Stimulated activated effector memory CD8-positive, alpha-beta T cell treated with anti-CD3 and anti-CD28 coated beads, Interleukin-12 subunit alpha, Interleukin-12 subunit beta, amount 100 ng/mL, for 72 hours (primary cell): ENCODE measurements at regions not wholly inside any gene's neighbourhood (a gene's known extent, or its start where the extent isn't known, plus 50 kb on each side); places are given as distances from the start of the nearest gene placed in this dataset.
"Not testable (repeated sequence)": the region's sequence is repeated elsewhere in the genome, so short reads cannot be mapped to it uniquely, and the experiment has no call there.

Experiments used
- ATAC-seq: fragments of 150-1000 bp; cut with Tn5 transposase; 2 replicates; pipeline ENCODE4 v1.10.0; 2021
- DNase-seq, 2 donors: peaks; one replicate each; pipeline ENCODE4 v3.0.0; 2021 to 2022; ENCODE audit warnings: low spot score in 2 of 2
- H3K27ac Mint-ChIP-seq: one replicate; pipeline ENCODE4 v1.8.0; 2022; ENCODE audit warnings: mild to moderate bottlenecking, mixed read lengths
- H3K36me3 Mint-ChIP-seq: one replicate; pipeline ENCODE4 v1.8.0; 2022; ENCODE audit warnings: mild to moderate bottlenecking, mixed read lengths
- H3K4me1 Mint-ChIP-seq: one replicate; pipeline ENCODE4 v1.8.0; 2022; ENCODE audit warnings: mixed read lengths
- H3K4me3 Mint-ChIP-seq: one replicate; pipeline ENCODE4 v1.8.0; 2022; ENCODE audit warnings: mild to moderate bottlenecking, mixed read lengths
- H3K9me3 Mint-ChIP-seq: one replicate; pipeline ENCODE4 v1.8.0; 2022; ENCODE audit warnings: mixed read lengths

DNA sequence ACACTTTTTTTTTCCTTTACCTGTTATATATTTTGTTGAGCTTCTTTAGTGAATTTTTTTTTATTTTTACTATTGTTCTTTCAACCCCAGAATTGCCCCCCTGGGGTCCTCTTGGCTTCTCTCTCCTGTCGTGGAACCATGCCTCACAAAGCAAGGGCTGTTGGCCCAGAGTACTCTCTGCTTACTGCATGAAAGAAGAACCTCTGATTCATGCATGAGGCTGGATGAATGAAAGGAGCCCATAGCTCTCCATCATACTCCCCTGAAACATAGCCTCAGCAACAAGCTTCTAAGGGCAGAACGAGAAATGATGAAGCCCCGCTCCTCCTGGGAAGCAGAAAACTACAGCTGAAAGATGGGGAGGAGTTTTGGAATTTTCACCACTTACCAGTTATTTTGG, 1441.0 kb downstream of the BRINP3 start:
- no peak overlapping the region for H3K4me3 Mint-ChIP-seq
- DNase-seq = no peak
- no peaks in the 10 kb centered on the region for H3K36me3 Mint-ChIP-seq
- H3K9me3 Mint-ChIP-seq = peaks cover 20% of the 10 kb centered on the region
- no peak overlapping the region for H3K27ac Mint-ChIP-seq
- no peaks in the 10 kb centered on the region for H3K4me1 Mint-ChIP-seq
- ATAC-seq = no peak

DNA sequence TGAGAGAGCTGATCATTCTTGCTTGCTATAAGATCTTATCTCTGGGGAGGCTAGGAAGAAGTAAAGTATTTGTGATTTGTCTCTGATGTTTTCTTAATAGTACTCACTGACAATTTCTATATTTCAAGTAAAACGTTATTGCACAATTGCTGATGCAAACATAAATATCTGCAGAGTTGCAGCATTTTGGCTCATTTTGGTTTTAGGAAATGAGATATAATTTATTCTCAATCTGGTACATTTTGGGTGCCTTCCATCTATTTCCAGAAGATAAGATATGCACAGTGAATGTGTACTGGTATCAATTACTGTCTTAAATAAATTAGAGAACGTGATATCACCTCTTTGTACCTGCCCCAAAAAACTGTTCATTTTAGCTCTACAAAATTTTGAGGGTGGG, 1431.5 kb downstream of the BRINP3 start:
- Mint-ChIP-seq H3K4me1 (no peaks in the 10 kb centered on the region), H3K27ac (no peak overlapping the region), H3K36me3 (no peaks in the 10 kb centered on the region), H3K9me3 (peaks cover 14% of the 10 kb centered on the region), H3K4me3 (no peak overlapping the region)
- no peak for ATAC-seq
- DNase-seq = no peak

DNA sequence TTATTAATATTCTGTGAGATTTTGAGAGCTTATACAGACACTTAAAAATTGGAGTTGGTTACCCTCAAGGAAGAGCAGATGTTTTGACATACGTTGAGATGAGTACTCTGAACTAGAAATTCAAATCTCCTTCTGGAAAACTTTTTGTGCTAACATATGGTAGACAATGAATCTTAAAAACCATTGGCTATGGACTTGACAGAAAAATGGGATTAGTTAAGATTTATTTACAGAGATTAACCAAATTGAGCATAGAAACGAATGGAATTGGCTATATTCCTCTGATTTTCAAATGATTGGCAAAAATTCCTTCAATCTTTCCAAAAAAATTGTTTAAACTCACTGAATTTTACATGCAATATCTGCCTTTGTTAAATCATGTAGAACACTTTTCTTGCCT, 1392.9 kb downstream of the BRINP3 start:
- ATAC-seq (no peak), DNase-seq (no peak)
- no peak overlapping the region for H3K27ac Mint-ChIP-seq
- H3K9me3 Mint-ChIP-seq = peaks cover 9% of the 10 kb centered on the region
- no peak overlapping the region for H3K4me3 Mint-ChIP-seq
- H3K36me3 Mint-ChIP-seq = no peaks in the 10 kb centered on the region
- H3K4me1 Mint-ChIP-seq = no peaks in the 10 kb centered on the region

DNA sequence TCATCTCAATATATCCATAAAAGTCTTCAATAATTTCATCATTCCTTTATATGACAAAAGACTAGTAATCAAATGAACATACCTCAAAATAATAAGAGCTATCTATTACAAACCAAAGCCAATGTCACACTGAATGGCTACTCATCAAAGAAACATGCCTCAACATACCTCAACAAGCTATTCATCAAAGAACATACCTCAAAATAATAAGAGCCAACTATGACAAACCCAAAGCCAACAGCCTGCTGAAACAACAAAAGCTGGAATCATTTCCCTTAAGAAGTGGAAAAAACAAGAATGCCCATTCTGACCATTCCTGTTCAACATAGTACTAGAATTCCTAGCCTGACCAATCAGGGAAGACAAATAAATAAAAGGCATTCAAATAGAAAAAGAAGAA, 1373.7 kb downstream of the BRINP3 start:
- H3K9me3 Mint-ChIP-seq = peaks cover 20% of the 10 kb centered on the region
- no peak overlapping the region for H3K27ac Mint-ChIP-seq

DNA sequence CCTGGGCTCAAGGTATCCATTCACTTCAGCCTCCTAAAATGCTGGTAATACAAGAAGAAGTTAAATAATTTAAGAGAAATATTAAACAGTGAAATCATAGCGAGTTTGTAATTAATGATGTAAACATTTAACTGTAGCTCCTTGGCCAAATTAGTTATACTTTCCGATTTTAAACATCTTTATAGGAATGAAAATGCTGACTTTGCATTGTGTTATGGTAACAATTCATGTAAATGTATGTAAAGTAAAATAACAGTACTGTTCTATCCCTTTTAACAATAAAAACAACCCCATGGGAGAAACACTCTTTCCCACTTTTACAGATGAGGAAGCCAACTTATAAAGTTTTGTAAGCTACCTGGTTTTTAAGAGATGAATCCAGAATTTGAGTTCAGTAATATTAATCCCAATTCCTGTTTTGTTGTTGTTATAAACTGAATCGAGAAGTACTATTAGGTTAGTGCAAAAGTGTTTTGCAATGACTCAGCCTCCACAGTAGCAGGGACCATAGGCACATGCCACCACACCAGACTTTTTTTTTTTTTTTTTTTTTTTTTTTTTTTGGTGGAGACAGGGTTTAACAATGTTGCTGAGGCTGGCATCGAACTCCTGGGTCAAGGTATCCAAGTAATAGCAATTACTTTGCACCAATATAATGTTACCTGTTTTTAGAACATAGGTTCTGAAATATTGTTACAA, 1360.4 kb downstream of the BRINP3 start:
- H3K9me3 Mint-ChIP-seq = peaks cover 9% of the 10 kb centered on the region
- DNase-seq (no peak), ATAC-seq (no peak)
- H3K4me3 Mint-ChIP-seq = no peak overlapping the region
- no peak overlapping the region for H3K27ac Mint-ChIP-seq
- H3K36me3 Mint-ChIP-seq = no peaks in the 10 kb centered on the region
- no peaks in the 10 kb centered on the region for H3K4me1 Mint-ChIP-seq

More for the DNA sequence above, 1373.7 kb downstream of the BRINP3 start:
- H3K4me3 Mint-ChIP-seq = no peak overlapping the region
- DNase-seq (no peak), ATAC-seq (no peak)
- H3K36me3 Mint-ChIP-seq = no peaks in the 10 kb centered on the region
- no peaks in the 10 kb centered on the region for H3K4me1 Mint-ChIP-seq

DNA sequence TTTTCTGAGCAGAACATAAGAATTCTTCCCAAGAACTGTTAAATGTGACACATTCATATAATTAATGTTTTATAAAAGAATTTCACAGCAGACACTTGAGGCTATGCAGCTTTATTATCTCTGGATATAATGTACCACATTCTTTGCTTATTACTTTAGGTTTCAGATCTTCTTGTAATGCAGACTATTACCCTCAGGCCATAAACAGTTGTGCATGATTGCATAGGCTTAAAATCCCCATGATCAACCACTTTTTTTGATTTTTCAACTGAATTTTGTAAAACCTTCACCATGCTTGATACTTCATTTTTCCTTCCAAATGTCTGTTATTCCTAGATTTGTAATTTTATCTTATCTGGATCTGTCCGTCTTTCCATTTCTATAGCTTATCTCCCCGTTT, 1355.7 kb downstream of the BRINP3 start:
- ATAC-seq = no peak
- Mint-ChIP-seq H3K4me1 (no peaks in the 10 kb centered on the region), H3K9me3 (peaks cover 8% of the 10 kb centered on the region), H3K4me3 (no peak overlapping the region), H3K27ac (no peak overlapping the region), H3K36me3 (no peaks in the 10 kb centered on the region)
- no peak for DNase-seq

DNA sequence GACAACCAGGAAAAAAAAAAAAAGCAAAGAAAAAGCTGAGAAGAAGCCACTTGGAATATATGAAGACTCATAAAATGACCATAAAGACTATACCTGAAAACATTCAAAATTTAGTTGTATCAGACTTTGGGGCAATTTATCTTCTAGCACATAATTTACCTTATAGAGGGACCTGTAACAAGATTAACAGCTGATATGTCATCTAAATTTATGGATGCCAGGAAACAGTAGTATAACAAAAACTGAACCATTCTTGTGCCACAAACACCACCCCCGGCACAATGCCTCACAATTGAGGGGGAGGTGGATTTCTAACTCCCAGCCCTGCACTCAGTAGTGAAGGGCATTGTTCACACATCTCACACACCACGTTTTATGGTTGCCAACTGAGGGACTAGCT, 1352.0 kb downstream of the BRINP3 start:
- Mint-ChIP-seq H3K4me1 (no peaks in the 10 kb centered on the region), H3K4me3 (no peak overlapping the region), H3K9me3 (peaks cover 14% of the 10 kb centered on the region), H3K36me3 (no peaks in the 10 kb centered on the region), H3K27ac (no peak overlapping the region)
- ATAC-seq (no peak), DNase-seq (no peak)

DNA sequence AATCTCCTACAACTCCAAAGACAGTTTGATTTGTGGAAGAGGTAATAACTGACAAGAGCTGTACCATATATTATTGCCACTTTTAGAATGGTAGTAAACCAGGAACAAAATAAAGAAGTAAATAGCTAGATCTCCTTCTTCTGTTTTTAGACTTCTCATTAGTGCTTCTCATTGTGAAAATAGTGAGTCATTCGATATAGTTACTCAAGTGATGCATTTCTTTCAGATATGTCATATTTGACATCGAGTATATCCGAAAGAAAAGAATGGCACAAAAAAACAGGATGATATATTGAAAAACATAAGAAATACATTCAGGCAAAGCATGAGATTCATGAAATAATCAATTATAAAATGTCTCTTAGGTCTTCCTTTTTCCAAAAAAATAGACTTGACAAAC, 1346.1 kb downstream of the BRINP3 start:
- no peaks in the 10 kb centered on the region for H3K36me3 Mint-ChIP-seq
- H3K9me3 Mint-ChIP-seq = peaks cover 9% of the 10 kb centered on the region
- no peaks in the 10 kb centered on the region for H3K4me1 Mint-ChIP-seq
- no peak for ATAC-seq
- no peak overlapping the region for H3K27ac Mint-ChIP-seq
- DNase-seq = no peak
- H3K4me3 Mint-ChIP-seq = no peak overlapping the region

DNA sequence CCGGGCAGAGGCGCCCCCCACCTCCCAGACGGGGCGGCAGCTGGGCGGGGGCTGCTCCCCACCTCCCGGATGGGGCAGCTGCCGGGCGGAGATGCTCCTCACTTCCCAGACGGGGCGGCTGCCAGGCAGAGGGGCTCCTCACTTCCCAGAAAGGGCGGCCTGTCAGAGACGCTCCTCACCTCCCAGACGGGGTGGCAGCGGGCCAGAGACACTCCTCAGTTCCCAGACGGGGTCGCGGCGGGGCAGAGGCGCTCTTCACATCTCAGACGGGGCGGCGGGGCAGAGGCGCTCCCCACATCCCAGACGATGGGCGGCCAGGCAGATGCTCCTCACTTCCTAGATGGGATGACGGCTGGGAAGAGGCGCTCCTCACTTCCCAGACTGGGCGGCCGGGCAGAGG, 1337.9 kb downstream of the BRINP3 start:
- not testable (repeated sequence) for H3K4me3 Mint-ChIP-seq, H3K27ac Mint-ChIP-seq, DNase-seq, ATAC-seq, H3K36me3 Mint-ChIP-seq, H3K4me1 Mint-ChIP-seq
- peaks cover 14% of the 10 kb centered on the region for H3K9me3 Mint-ChIP-seq

DNA sequence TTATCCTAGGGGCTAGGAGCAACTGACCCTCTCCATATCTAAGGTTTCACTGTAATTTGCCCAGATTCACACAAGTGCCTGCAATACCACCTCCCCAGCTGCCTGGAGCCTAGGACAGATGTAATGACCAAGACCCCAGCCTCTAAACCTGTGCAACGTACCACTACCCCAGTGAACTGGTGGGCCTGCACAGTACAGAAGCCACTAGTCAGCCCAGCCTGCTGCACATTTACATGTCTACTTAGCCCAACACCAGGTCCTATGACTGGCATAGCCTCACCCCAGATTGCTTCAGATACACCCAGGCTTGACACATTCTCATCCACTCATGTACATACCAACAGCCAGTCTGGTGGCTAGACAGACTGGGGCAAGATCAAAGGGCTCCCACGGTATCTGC, 1336.6 kb downstream of the BRINP3 start:
- Mint-ChIP-seq H3K27ac (no peak overlapping the region), H3K9me3 (peaks cover 14% of the 10 kb centered on the region), H3K4me3 (no peak overlapping the region), H3K4me1 (no peaks in the 10 kb centered on the region), H3K36me3 (no peaks in the 10 kb centered on the region)
- no peak for ATAC-seq
- DNase-seq = no peak

DNA sequence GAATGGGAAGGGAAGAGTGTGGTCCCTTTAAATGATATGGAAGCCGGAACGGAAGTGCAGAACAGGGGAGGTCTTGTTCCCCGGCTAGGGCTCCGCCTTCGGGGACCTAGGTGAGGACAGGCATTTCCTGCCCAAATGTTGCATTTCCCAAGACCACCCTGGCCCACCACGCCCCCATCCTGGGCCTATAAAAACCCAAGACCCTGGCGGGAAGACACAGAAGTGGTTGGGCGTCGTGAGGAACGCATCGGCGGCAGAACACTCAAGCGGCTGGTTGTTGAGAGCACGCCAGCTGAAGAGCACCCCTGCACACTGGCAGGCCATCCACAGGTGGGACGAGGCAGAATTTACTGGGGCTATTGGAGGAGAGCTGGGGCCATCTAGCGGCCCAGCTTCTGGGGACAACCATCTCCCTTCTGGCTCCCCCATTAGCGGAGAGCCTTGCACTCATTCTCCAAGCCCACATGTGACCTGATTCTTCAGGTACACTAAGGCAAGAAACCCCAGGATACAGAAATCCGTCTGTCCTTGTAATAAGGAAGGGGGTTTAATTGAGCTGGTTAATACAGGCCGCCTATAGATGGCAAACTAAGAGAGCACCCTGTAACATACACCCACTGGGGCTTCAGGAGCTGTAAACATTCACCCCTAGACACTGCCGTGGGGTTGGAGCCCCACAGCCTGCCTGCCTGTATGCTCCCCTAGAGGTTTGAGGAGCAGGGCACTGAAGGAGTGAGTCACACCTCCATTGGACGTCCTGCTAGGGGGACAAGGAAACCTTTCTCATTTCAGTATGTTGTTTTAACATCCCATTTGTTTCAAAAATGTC, 1327.9 kb downstream of the BRINP3 start:
- H3K27ac Mint-ChIP-seq = no peak overlapping the region
- H3K4me1 Mint-ChIP-seq = no peaks in the 10 kb centered on the region
- no peak overlapping the region for H3K4me3 Mint-ChIP-seq
- H3K36me3 Mint-ChIP-seq = no peaks in the 10 kb centered on the region
- ATAC-seq (no peak), DNase-seq (no peak)
- H3K9me3 Mint-ChIP-seq = peaks cover 19% of the 10 kb centered on the region

DNA sequence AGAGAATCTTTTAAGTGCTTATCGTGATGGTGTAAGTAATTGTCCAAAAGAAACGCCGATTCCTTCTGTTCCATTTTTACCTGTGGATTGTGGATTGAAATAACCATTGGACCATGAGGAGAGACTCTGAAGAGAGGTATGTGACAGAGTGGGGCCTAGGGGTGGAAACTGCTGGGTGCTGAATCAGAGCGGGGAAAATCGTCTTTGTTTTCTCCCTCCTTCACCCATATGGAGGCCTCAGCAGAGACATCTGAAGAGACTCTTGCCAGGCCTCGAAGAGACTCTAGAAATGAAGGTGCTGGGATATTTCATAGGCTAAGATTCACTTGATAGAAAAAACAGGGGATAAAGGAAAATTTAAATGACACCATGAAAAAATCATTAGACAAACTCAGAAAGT, 1327.0 kb downstream of the BRINP3 start:
- Mint-ChIP-seq H3K27ac (no peak overlapping the region), H3K4me1 (no peaks in the 10 kb centered on the region), H3K4me3 (no peak overlapping the region), H3K36me3 (no peaks in the 10 kb centered on the region), H3K9me3 (peaks cover 20% of the 10 kb centered on the region)
- ATAC-seq (no peak), DNase-seq (no peak)

DNA sequence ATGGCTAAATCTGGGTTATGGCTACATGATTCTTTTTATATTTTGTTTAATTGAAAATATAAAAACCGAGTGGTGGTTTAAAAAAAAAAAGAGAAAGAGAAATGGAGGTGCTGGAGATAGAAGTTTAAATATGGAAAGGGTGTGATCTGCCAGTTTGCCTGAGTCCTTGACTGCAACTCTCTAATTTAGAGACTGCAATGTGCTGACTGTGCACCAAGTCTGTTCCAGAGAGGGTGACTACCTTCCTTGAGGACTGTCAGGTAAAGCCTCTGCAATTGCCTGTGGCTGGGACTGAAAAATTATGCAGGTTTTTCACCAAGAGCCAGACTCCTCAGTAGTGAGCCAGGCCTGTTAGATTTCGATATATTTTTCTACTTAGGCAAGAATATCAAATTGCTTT, 1326.3 kb downstream of the BRINP3 start:
- H3K27ac Mint-ChIP-seq = no peak overlapping the region
- H3K36me3 Mint-ChIP-seq = no peaks in the 10 kb centered on the region
- no peaks in the 10 kb centered on the region for H3K4me1 Mint-ChIP-seq
- ATAC-seq (no peak), DNase-seq (no peak)
- H3K9me3 Mint-ChIP-seq = peaks cover 22% of the 10 kb centered on the region
- H3K4me3 Mint-ChIP-seq = no peak overlapping the region

DNA sequence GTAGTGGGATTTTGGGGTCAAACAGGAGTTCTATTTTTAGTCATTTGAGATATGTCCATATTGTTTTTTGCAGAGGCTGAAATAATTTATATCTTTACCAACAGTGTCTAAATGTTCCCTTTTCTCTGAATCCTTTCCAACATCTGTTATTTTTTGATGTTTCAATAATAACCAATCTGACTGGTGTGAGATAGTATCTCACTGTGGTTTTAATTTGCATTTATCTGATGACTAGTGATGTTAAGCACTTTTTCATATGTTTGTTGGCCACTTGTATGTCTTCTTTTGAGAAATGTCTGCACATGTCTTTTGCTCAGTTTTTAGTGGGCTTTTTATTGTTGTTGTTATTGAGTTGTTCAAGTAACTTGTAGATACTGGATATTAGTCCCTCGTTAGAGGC, 1325.0 kb downstream of the BRINP3 start:
- Mint-ChIP-seq H3K4me1 (no peaks in the 10 kb centered on the region), H3K4me3 (no peak overlapping the region), H3K27ac (no peak overlapping the region), H3K9me3 (peaks cover 21% of the 10 kb centered on the region), H3K36me3 (no peaks in the 10 kb centered on the region)
- no peak for ATAC-seq
- no peak for DNase-seq

DNA sequence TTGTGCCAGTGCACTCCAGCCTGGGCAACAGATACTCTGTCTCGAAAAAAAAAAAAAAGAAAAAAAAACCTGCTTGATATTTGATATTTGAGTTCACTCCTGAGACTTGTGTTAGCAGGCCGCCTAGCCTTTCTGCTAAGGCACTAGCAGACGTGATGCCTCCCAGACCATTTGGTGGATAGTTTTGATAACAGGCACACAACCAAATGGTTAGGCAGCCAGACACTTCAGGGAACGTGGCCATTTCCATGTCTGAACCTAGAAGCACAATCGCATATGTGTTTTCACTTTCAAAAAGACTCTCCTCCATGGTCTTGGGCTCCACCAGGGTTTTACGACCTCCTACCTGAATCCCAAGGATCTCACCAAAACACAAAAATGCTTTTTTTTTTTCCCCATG, 1319.5 kb downstream of the BRINP3 start:
- no peak for ATAC-seq
- H3K4me3 Mint-ChIP-seq = no peak overlapping the region
- H3K27ac Mint-ChIP-seq = no peak overlapping the region
- no peaks in the 10 kb centered on the region for H3K4me1 Mint-ChIP-seq
- peaks cover 10% of the 10 kb centered on the region for H3K9me3 Mint-ChIP-seq
- H3K36me3 Mint-ChIP-seq = no peaks in the 10 kb centered on the region
- no peak for DNase-seq

DNA sequence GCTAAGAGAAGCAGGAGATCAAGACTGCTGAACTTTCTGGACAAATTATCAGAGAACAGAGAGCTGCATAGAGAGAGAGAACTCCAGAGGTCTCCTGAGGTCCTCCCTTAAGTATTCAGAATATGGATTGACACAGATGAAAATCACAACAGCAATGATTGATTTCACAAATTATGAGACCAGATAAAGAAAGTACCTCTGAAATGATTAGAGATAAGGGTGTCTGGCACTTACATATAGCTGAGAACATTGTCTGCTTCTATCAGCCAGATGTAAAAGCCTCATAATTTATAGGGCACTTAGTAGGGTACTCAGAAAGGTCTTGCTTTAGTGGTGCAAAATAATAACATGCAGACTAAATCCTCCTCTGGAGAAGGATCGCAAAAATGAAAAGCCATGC, 1301.8 kb downstream of the BRINP3 start:
- ATAC-seq = no peak
- H3K4me3 Mint-ChIP-seq = no peak overlapping the region
- peaks cover 6% of the 10 kb centered on the region for H3K9me3 Mint-ChIP-seq
- H3K36me3 Mint-ChIP-seq = no peaks in the 10 kb centered on the region
- no peak for DNase-seq
- no peaks in the 10 kb centered on the region for H3K4me1 Mint-ChIP-seq
- H3K27ac Mint-ChIP-seq = no peak overlapping the region
